ENCODE measurements at regions not wholly inside any gene's neighbourhood (a gene's known extent, or its start where the extent isn't known, plus 50 kb on each side); places are given as distances from the start of the nearest gene placed in this dataset.

DNA sequence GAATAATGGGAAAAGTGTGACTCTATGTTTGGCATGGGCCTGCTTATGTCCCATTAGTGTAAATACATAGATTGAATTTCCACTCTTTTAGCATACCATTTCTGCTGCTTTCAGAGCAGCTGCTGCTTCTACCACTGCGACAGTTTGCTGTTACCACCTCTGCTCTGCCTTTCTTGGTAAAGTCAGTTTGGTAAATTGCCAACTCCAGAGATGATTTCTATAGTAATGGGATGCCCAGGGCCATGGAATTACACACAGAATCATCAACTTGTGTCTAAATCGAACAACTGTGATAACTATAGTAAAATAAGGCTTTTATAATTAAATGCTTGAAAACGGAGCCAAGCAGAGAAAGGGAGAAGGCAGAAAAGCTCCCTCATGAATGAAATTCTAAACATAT lies 168.4 kb upstream of the VEPH1 start:
- Histone ChIP-seq H3K27me3 (replicated peaks; ENCODE audit: insufficient read depth) (no peaks in the 10 kb centered on the region), H3K36me3 (no peaks in the 10 kb centered on the region), H3K27ac (no peak overlapping the region), H3K4me3 (no peak overlapping the region), H3K9me3 (no peaks in the 10 kb centered on the region), H3K4me1 (replicated peaks) (no peaks in the 10 kb centered on the region)
- intact Hi-C loops (cut with DNase I), result no loop called here
- 64% methylated on average over 3 of the region's 3 CpGs for WGBS
- no peak for DNase-seq (ENCODE audit: low spot score)
- TF ChIP-seq POLR2A (IDR thresholded peaks at IDR 0.05), result no peak
- no peak for TF ChIP-seq POLR2AphosphoS5 (IDR thresholded peaks at IDR 0.05)
- TF ChIP-seq, protein P1, sequence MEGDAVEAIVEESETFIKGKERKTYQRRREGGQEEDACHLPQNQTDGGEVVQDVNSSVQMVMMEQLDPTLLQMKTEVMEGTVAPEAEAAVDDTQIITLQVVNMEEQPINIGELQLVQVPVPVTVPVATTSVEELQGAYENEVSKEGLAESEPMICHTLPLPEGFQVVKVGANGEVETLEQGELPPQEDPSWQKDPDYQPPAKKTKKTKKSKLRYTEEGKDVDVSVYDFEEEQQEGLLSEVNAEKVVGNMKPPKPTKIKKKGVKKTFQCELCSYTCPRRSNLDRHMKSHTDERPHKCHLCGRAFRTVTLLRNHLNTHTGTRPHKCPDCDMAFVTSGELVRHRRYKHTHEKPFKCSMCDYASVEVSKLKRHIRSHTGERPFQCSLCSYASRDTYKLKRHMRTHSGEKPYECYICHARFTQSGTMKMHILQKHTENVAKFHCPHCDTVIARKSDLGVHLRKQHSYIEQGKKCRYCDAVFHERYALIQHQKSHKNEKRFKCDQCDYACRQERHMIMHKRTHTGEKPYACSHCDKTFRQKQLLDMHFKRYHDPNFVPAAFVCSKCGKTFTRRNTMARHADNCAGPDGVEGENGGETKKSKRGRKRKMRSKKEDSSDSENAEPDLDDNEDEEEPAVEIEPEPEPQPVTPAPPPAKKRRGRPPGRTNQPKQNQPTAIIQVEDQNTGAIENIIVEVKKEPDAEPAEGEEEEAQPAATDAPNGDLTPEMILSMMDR (IDR thresholded peaks at IDR 0.05), result no peak

DNA sequence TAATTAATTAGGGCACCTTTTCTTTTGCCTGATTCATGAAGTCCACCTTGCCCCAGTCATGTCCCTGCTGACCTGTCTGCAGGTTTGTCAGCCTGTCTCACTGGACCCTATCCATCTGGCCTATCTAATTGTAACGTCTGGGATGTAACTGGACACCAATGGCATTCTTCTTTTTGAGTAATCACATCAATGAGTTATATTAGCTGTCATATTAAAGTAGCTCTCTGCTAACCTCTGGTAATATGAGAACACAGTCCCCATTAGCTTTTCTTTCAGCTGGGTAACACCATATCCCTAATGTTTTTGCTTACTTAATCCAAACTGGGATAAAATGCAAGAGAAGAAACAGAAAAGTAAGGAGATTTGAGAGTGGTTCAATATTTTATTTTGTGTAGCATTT lies 166.2 kb upstream of the VEPH1 start:
- 21% methylated on average over 1 of the region's 1 CpG for WGBS
- Histone ChIP-seq H3K27ac (no peak overlapping the region), H3K27me3 (replicated peaks; ENCODE audit: insufficient read depth) (no peaks in the 10 kb centered on the region), H3K9me3 (no peaks in the 10 kb centered on the region), H3K4me1 (replicated peaks) (no peaks in the 10 kb centered on the region), H3K4me3 (no peak overlapping the region), H3K36me3 (no peaks in the 10 kb centered on the region)
- TF ChIP-seq, protein P1 (IDR thresholded peaks at IDR 0.05), result no peak
- TF ChIP-seq POLR2A (IDR thresholded peaks at IDR 0.05), result no peak
- no peak for TF ChIP-seq POLR2AphosphoS5 (IDR thresholded peaks at IDR 0.05)
- intact Hi-C loops (cut with DNase I), result no loop called here
- DNase-seq (ENCODE audit: low spot score), result no peak

DNA sequence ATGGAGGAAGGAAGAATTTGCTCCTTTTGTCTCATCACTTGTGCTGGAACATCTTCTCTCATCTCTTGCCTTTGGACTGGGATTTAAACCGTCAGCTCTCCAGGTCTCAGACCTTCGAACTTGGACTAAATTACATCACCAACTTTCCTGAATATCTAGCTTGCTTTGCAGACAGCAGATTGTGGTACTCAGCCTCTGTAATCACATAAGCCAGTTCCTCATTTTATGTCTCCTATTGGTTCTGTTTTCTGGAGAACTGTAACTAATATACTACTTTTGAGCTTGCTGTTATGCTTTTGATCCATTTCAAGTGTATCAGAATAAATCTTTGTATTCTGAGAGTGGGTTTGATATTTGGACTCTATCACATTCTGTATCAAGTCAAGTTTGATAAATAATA lies 164.3 kb upstream of the VEPH1 start:
- WGBS, result 80% methylated on average over 2 of the region's 2 CpGs
- Histone ChIP-seq H3K36me3 (no peaks in the 10 kb centered on the region), H3K27ac (no peak overlapping the region), H3K27me3 (replicated peaks; ENCODE audit: insufficient read depth) (no peaks in the 10 kb centered on the region), H3K4me3 (no peak overlapping the region), H3K9me3 (no peaks in the 10 kb centered on the region), H3K4me1 (replicated peaks) (no peaks in the 10 kb centered on the region)
- no peak for DNase-seq (ENCODE audit: low spot score)
- intact Hi-C loops (cut with DNase I), result no loop called here
- TF ChIP-seq, protein P1 (IDR thresholded peaks at IDR 0.05), result no peak
- no peak for TF ChIP-seq POLR2A (IDR thresholded peaks at IDR 0.05)
- no peak for TF ChIP-seq POLR2AphosphoS5 (IDR thresholded peaks at IDR 0.05)

DNA sequence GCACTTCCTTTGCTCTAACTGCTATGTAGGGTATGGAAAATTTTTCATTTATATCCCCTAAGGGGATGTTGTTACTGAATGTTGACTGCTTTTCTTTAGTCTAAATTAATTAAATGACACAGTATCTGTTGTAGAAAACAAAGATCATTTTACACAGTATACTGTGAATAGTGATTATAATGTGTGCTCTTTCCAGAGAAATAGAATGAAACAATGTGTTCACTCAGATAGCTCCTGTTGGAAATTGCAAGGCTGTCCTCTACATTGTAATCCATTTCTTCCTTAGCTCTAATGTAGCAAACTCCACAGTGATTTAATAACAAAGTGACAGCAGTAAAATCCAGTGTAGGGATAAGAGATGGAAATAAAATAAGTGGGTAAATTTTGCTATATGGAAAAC lies 159.0 kb upstream of the VEPH1 start:
- H3K27me3 ChIP-seq (replicated peaks; ENCODE audit: insufficient read depth), result no peaks in the 10 kb centered on the region
- no peak for DNase-seq (ENCODE audit: low spot score)
- H3K36me3 ChIP-seq, result no peaks in the 10 kb centered on the region
- H3K4me3 ChIP-seq, result no peak overlapping the region
- no peaks in the 10 kb centered on the region for H3K9me3 ChIP-seq
- H3K4me1 ChIP-seq (replicated peaks), result no peaks in the 10 kb centered on the region
- intact Hi-C loops (cut with DNase I), result no loop called here
- no peak for TF ChIP-seq POLR2AphosphoS5 (IDR thresholded peaks at IDR 0.05)
- TF ChIP-seq, protein P1 (IDR thresholded peaks at IDR 0.05), result no peak
- TF ChIP-seq POLR2A (IDR thresholded peaks at IDR 0.05), result no peak
- no peak overlapping the region for H3K27ac ChIP-seq

DNA sequence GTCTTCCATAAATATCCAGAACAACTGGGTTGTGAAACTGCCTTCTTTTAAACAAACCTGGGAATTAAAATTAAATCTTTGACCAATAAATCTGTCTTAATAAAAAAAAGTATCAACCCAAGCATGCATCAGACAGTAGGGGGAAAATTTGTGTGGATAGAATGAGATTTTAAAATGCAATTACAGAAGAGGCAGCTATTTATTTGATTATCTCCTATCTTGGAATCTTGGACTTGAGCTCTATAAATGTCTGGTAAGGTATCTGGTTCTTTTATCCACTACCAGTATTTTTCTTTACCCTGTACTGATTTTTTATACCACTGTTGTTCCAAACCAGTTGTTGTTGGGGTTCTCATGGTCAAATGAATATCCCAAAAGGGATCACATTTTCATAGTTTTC lies 157.6 kb upstream of the VEPH1 start:
- Histone ChIP-seq H3K4me1 (replicated peaks) (no peaks in the 10 kb centered on the region), H3K9me3 (no peaks in the 10 kb centered on the region), H3K36me3 (no peaks in the 10 kb centered on the region), H3K27me3 (replicated peaks; ENCODE audit: insufficient read depth) (no peaks in the 10 kb centered on the region), H3K27ac (no peak overlapping the region), H3K4me3 (no peak overlapping the region)
- TF ChIP-seq POLR2AphosphoS5 (IDR thresholded peaks at IDR 0.05), result no peak
- TF ChIP-seq, protein P1 (IDR thresholded peaks at IDR 0.05), result no peak
- no peak for TF ChIP-seq POLR2A (IDR thresholded peaks at IDR 0.05)
- no peak for DNase-seq (ENCODE audit: low spot score)
- intact Hi-C loops (cut with DNase I), result no loop called here

Data from prostate gland (tissue), 2 donors.